PFSK-1 (cell line): ENCODE measurements at regions not wholly inside any gene's neighbourhood (a gene's known extent, or its start where the extent isn't known, plus 50 kb on each side); places are given as distances from the start of the nearest gene placed in this dataset.

Experiments used
- POLR2AphosphoS5 ChIP-seq: IDR thresholded peaks from 2 replicates; pipeline ENCODE4 v1.6.1; 2012; ENCODE audit warnings: low read depth, mild to moderate bottlenecking, control low read depth, low read length, moderate library complexity
- REST ChIP-seq, 2 experiments: IDR thresholded peaks; 2 replicates each; pipeline versions ENCODE4 v1.6.1 to v1.8.0; 2011 to 2012; ENCODE audit warnings: low read depth in 2 of 2, low read length in 2 of 2, control low read depth in 1 of 2, inconsistent platforms in 1 of 2, mild to moderate bottlenecking in 1 of 2, moderate library complexity in 1 of 2; ENCODE audit not compliant: insufficient read depth in 1 of 2
- SIN3A ChIP-seq: IDR thresholded peaks from 2 replicates; pipeline ENCODE4 v1.6.1; 2012; ENCODE audit warnings: mild to moderate bottlenecking, low read length, moderate library complexity, borderline replicate concordance; ENCODE audit not compliant: insufficient read depth

DNA sequence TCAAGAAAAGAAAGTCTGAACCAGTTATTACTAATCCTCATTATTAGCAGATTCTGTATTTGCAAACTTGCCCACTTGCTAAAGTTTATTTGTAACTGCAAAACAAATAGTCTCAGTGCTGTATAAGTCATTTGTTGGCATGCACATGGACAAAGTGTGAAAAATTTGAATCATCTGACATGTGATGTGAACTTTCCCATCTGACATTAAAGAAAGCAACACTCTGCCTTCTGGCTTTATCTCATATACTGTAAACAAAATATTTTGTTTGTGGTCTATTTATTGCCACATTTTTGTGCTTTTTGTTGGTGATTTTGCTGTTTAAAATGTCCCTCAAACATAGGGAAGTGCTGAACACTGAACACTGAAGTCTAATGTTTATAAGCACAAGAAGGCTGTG, 513.8 kb downstream of the RPL10L start:
- TF ChIP-seq POLR2AphosphoS5 (no peak), REST (IDR thresholded peaks at IDR 0.05; ENCODE audit: insufficient read depth in 1 of 2, low read depth in 2 of 2, low read length in 2 of 2) (no peak), SIN3A (no peak)
